Superior temporal gyrus (tissue), 1 donor: ENCODE measurements at regions not wholly inside any gene's neighbourhood (a gene's known extent, or its start where the extent isn't known, plus 50 kb on each side); places are given as distances from the start of the nearest gene placed in this dataset.
"Not testable (repeated sequence)": the region's sequence is repeated elsewhere in the genome, so short reads cannot be mapped to it uniquely, and the experiment has no call there.

Experiments used
- DNase-seq: peaks from one replicate; pipeline ENCODE4 v3.0.0-alpha.2; 2016; ENCODE audit errors: extremely low spot score

- DNase-seq = no peak
Measured at GRCh38 chr15:63434576-63435186, 53.0 kb upstream of the CA12 start.

DNA sequence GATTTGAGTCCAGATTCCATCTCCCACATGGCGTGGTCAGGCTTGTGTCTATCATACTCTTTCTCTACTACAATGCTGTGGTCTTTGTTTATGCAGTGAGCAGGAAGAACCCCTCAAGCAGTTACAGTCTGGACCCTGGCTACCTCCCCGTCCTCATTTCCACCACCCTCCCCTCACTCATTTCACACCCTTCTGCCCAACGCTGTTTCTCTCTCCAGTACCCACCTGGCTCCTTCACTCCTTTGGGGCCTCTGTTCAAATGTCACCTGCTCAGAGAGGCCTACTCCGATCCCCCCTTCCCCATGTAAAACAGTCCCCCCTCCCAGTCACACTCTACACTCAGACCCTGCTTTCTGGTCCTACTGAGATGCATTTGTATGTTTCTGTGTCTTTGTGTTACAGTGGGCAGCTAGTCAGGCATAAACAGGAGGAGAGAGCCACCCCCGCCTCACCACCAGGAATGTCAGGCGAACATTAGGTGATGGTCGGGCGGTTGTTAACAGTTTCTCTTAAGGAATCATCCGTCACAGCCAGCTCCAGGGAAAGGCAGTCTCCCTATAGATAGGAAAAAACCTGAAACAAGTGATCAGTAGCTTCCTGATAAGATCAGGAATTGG lies 53.7 kb upstream of the CA12 start:
- no peak for DNase-seq

- DNase-seq = no peak
Measured at GRCh38 chr15:63436341-63436740, 54.7 kb upstream of the CA12 start.

DNA sequence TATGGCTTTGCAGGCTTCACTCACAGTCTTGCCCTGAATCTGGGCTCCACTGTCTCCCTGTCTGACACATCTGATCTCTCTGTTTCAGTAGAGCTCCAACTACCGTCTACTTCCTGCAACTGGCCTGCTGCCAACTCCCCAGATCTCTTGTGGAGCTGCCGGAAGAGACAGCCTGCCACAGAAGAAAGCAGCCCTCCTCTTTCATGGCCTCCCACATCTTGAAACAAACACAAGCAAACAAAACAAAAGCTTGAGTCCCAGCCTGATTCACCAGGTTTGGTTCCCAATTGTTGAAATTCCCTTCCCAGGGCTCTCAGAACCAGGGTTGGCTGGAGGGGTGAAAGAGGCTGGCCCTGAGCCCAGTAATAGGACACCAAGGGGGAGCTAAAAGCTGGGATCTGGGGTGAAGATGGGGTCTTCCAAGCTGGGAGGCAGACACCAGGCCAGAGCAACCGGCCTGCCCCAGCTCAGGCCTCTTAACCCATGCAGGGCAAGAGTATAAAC lies 55.3 kb upstream of the CA12 start:
- peak; percentile 69 for DNase-seq

- DNase-seq = no peak
Measured at GRCh38 chr15:63439536-63440264, 58.1 kb upstream of the CA12 start.

GRCh38 chr15:63440265-63440648 lies 58.6 kb upstream of the CA12 start:
- no peak for DNase-seq

GRCh38 chr15:63440756-63441155 lies 59.1 kb upstream of the CA12 start:
- DNase-seq = no peak

DNA sequence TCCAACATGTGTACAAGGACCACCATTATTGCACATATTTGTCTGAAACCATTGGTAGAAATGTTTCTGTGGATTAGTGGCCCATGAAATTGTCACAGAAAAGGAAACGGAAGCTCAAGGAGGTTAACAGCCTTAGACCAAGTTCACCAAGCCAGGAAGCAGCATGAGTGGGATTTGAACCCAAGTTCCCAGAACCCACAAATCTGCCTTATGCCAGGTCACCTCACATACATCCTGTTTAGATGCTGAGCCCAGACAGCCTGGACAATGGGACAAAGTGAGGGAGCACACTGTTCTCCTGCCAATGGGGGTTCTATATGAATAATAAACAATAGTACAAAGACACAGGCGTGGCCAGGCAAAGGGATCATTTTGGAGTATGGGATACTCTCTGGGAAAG lies 59.6 kb upstream of the CA12 start:
- DNase-seq = no peak

GRCh38 chr15:63442080-63442479 lies 60.4 kb upstream of the CA12 start:
- DNase-seq = no peak

DNA sequence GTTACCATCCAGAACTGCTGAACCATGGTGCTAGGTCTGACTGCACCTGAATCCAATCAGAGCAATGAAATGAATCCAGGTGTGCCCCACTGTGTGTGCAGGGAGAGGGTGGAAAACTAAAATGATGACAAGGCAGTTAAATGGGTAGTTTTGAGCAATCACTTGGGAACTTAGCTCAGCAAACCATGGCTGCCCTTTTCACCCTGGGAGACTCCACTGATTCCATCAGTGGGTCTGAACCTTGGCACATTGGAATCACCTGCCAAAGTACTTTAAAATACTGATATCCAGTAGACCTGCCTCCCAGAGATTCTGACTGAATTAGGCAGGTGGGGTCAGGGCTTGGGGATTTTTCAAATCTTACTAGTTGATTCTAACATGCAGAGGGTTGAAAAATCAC lies 59.8 kb upstream of the USP3 start:
- no peak for DNase-seq

DNA sequence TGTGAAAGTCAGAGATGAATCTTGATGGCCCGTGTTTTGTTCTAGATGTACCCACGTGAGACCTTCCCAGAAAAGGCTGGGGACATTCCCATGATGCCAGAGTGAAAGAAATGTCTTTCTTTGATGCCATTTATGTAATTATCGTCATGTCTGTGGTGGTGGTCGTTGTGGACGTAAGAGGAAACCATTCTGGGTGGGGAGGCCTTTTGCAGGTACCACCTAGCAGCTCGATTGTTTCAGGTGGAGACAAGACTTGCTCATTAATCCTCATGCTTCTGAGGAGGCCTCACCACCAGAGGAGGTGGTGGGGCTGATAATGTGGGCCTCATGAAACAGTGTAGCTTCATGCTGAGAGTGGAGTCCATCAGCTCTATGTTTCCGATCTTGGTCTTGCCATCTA lies 58.1 kb upstream of the USP3 start:
- no peak for DNase-seq

DNA sequence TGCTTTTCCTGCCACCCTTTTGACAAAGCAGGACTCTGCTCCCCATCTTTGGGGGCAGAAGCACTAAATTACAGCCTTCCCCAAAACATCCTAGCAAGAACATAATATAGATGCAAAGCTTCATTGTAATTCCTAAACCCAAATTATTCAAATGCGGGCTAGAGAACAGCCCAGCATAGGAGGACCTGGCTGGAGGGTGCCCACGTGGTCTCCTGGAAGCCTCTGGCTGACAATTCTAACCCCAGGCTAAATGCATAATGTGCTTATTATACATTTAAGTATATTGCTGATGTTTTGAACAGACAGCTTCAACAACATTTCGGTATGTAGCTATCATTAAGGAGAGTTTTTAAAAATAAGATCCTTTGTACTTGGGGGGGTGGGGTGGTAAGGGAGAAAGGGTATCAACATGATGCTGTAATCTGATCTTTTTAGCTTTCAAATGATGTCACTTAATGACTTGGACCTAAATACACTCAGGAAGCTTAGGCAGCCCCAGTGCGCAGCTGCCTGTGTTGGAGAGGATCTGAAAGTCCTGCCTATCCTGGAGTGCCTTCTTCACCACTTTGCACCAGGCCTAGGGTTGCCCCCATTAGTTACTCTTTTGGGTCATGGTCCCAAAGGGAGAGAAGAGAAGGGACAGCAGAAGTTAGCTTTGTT lies 57.2 kb upstream of the USP3 start:
- no peak for DNase-seq

DNA sequence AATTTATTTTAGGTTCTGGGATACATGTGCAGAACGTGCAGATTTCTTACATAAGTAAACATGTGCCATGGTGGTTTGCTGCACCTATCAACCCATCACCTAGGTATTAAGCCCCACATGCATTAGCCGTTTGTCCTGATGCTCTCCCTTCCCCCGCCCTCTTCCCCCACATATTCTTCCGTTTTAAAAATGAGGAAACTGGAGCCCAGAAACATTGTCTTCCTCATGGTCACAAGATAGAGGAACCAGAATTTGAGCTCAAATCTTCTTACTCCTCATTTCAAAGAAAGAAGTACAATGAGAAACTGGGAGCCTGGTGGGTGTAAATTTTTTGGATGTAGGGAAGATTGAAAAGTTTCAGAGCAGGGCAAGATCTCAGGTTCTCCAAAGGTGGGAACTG lies 56.1 kb upstream of the USP3 start:
- no peak for DNase-seq

DNA sequence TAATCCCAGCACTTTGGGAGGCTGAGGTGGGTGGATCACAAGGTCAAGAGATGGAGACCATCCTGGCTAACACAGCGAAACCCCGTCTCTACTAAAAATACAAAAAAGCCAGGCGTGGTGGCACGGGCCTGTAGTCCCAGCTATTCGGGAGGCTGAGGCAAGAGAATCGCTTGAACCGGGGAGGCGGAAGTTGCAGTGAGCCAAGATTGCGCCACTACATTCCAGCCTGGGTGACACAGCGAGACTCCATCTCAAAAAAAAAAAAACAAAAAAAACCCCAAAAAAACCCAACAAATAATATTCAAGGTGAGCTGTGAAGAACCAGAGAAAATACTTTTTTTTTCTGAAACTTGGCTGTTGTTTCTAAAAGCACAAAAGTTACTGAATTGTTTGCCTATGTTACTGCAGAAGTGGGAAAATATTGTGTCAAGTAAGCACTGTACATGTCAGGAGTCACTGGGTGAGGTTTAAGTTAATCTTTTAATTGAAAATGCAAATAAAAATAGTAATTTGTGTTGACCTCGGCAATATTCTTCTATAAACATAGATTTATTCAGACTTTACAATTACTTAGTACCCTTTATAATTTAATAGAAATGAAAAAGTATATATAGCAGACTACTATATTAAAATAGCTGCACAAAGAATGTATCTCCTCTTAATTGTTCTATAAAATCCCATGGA lies 55.4 kb upstream of the USP3 start:
- DNase-seq = not testable (repeated sequence)

DNA sequence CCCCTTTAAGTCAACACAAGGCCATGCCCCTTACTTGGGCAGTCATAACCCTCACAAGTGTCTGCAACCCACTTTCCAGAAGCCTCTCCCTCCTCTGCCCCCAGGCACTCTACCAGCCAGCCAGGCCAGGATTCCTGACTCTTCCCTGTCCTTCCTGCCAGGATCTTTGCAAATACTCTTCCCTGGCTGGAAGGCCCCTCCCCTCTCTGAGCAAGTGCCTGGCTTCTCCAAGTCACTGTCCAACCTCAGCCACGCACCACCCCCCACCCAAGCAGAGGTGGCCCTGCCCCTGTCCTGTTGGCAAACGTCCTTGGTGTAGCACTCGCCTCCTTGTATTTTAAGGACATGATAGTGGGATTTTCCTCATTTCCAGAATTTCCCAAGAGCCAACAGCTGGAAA lies 54.7 kb upstream of the USP3 start:
- DNase-seq = no peak

- no peak for DNase-seq
Measured at GRCh38 chr15:63450884-63451225, 53.5 kb upstream of the USP3 start.

DNA sequence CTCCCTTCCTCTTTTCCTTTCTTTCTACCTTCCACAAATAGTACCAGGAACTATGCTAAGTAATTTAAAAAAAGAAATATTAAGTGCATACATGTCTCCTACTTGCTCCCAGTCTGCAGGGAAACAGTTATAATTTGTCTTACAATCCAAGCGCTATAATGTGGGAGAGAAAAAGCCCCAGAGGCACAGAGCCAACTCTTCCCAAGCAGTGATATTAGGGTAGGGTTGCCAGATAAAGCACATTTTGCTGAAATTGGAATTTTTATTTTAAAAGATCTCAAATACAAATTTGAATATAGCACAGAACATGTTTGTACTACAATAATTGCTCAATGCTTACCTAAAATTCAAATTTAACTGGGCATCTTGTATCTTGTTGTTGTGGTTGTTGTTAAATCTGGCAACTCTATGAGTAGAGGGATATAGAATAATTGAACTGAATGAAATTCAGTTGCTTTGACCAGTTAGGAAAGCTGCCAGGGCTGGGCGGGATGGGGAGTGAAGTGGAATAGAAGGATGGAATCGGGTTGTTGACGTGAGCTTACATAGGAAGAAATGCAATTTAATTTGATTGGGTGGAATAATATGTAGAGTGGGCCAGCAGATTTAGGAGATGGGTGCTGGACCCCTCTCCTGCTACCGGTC lies 52.6 kb upstream of the USP3 start:
- no peak for DNase-seq

DNA sequence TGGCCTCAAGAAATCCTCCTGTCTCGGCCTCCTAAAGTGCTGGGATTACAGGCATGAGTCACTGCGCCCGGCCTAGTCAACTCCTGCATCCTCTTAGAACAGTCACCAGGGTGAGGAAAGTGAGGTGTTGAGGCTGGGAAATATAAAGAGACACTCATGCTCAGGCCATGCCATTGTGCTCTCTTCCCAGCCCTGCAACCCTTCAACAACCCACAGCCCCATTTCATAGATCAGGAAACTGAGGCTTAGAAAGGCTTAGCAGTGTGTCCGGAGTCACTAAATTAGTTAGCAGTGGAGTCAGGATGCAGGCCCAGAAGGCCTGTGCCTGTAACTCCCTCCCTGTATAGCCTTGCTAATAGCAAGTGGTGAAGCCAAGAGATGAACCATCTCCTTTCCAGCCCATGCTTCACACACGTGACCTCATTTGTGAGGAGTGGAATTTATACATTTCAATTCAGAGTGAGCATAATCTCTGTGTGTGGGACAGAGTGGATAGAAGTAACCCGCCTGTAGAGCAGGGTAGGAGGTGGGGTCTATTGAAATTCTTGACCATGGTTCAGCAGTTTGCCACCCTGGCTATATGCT lies 51.7 kb upstream of the USP3 start:
- DNase-seq = no peak

GRCh38 chr15:63453186-63453905 lies 51.0 kb upstream of the USP3 start:
- no peak for DNase-seq

- DNase-seq = no peak
Measured at GRCh38 chr15:63454503-63455211, 49.7 kb upstream of the USP3 start.
